H9 (cell line): ENCODE measurements at regions not wholly inside any gene's neighbourhood (a gene's known extent, or its start where the extent isn't known, plus 50 kb on each side); places are given as distances from the start of the nearest gene placed in this dataset.

Experiments
- DNase-seq: peaks from one replicate; pipeline ENCODE4 v3.0.0-alpha.2; 2017
- H2AFZ ChIP-seq: one replicate; pipeline ENCODE4 v1.6.1; 2013; ENCODE audit warnings: mild to moderate bottlenecking, low read length, control low read depth, moderate library complexity
- H2AK5ac ChIP-seq: 2 replicates; pipeline ENCODE4 v1.6.1; 2013; ENCODE audit warnings: low read length, control low read depth, mixed read lengths; ENCODE audit not compliant: insufficient read length
- H2BK120ac ChIP-seq: one replicate; pipeline ENCODE4 v1.6.1; 2013; ENCODE audit warnings: low read depth, mild to moderate bottlenecking, low read length, control low read depth, inconsistent platforms; ENCODE audit not compliant: poor library complexity, severe bottlenecking
- H2BK12ac ChIP-seq: 2 replicates; pipeline ENCODE4 v1.6.1; 2013; ENCODE audit warnings: low read length, control low read depth, mixed read lengths, low read depth; ENCODE audit not compliant: insufficient read length
- H2BK15ac ChIP-seq: 2 replicates; pipeline ENCODE4 v1.6.1; 2013; ENCODE audit warnings: low read depth, low read length, control low read depth
- H2BK20ac ChIP-seq: one replicate; pipeline ENCODE4 v1.6.1; 2013; ENCODE audit warnings: low read depth, mild to moderate bottlenecking, low read length, control low read depth, inconsistent platforms; ENCODE audit not compliant: poor library complexity, severe bottlenecking
- H2BK5ac ChIP-seq: 2 replicates; pipeline ENCODE4 v1.6.1; 2013; ENCODE audit warnings: low read length, control low read depth, mixed read lengths; ENCODE audit not compliant: insufficient read length
- H3K14ac ChIP-seq: 2 replicates; pipeline ENCODE4 v1.6.1; 2013; ENCODE audit warnings: low read length, control low read depth; ENCODE audit not compliant: insufficient read depth
- H3K18ac ChIP-seq: 2 replicates; pipeline ENCODE4 v1.6.1; 2013; ENCODE audit warnings: low read depth, mild to moderate bottlenecking, mixed read lengths, low read length, control low read depth; ENCODE audit not compliant: insufficient read length
- H3K23ac ChIP-seq: 2 replicates; pipeline ENCODE4 v1.6.1; 2013; ENCODE audit warnings: low read length, control low read depth, mixed read lengths, low read depth; ENCODE audit not compliant: insufficient read length
- H3K23me2 ChIP-seq: 2 replicates; pipeline ENCODE4 v1.6.1; 2013; ENCODE audit warnings: low read depth, mild to moderate bottlenecking, mixed read lengths, low read length, control low read depth; ENCODE audit not compliant: insufficient read length, poor library complexity, severe bottlenecking
- H3K27ac ChIP-seq: 2 replicates; pipeline ENCODE4 v1.5.1; 2013; ENCODE audit warnings: low read length, control low read depth, mixed read lengths, low read depth; ENCODE audit not compliant: insufficient read length
- H3K27me3 ChIP-seq: 2 replicates; pipeline ENCODE4 v1.6.1; 2013; ENCODE audit warnings: low read length, control low read depth, inconsistent platforms; ENCODE audit not compliant: insufficient read depth
- H3K4ac ChIP-seq: 2 replicates; pipeline ENCODE4 v1.6.1; 2013; ENCODE audit warnings: low read depth, mild to moderate bottlenecking, control low read depth, inconsistent platforms, low read length, moderate library complexity
- H3K4me1 ChIP-seq: 2 replicates; pipeline ENCODE4 v1.6.1; 2013; ENCODE audit warnings: low read length, control low read depth, inconsistent platforms; ENCODE audit not compliant: insufficient read depth
- H3K4me2 ChIP-seq: 2 replicates; pipeline ENCODE4 v1.6.1; 2013; ENCODE audit warnings: low read length, control low read depth, mixed read lengths; ENCODE audit not compliant: insufficient read length, insufficient read depth
- H3K56ac ChIP-seq: 2 replicates; pipeline ENCODE4 v1.6.1; 2013; ENCODE audit warnings: low read depth, mild to moderate bottlenecking, mixed read lengths, low read length, control low read depth; ENCODE audit not compliant: insufficient read length
- H3K79me1 ChIP-seq: 2 replicates; pipeline ENCODE4 v1.6.1; 2013; ENCODE audit warnings: low read depth, mild to moderate bottlenecking, moderate library complexity, low read length, control low read depth, inconsistent platforms; ENCODE audit not compliant: insufficient read depth, poor library complexity, severe bottlenecking
- H3K79me2 ChIP-seq: 2 replicates; pipeline ENCODE4 v1.6.1; 2013; ENCODE audit warnings: low read length, control low read depth, inconsistent platforms; ENCODE audit not compliant: insufficient read depth
- H3K9ac ChIP-seq: 2 replicates; pipeline ENCODE4 v1.6.1; 2013; ENCODE audit warnings: low read length, control low read depth, mixed read lengths; ENCODE audit not compliant: insufficient read length; ENCODE audit errors: extremely low read depth
- H3K9me3 ChIP-seq: one replicate; pipeline ENCODE4 v1.6.1; 2013; ENCODE audit warnings: low read depth, low read length, inconsistent platforms; ENCODE audit not compliant: control insufficient read depth
- H3T11ph ChIP-seq: one replicate; pipeline ENCODE4 v1.6.1; 2013; ENCODE audit warnings: mild to moderate bottlenecking, low read length, control low read depth, inconsistent platforms
- H4K20me1 ChIP-seq: one replicate; pipeline ENCODE4 v1.6.1; 2013; ENCODE audit not compliant: control insufficient read depth, insufficient read length, insufficient read depth
- H4K5ac ChIP-seq: 2 replicates; pipeline ENCODE4 v1.6.1; 2013; ENCODE audit warnings: low read depth, mild to moderate bottlenecking, mixed read lengths, low read length, control low read depth; ENCODE audit not compliant: insufficient read length
- H4K8ac ChIP-seq: replicated peaks from 2 replicates; pipeline ENCODE4 v1.6.1; 2013; ENCODE audit warnings: low read length, control low read depth, mixed read lengths, low read depth; ENCODE audit not compliant: insufficient read length
- H4K91ac ChIP-seq: 2 replicates; pipeline ENCODE4 v1.6.1; 2013; ENCODE audit warnings: low read depth, mild to moderate bottlenecking, moderate library complexity, mixed read lengths, low read length, control low read depth; ENCODE audit not compliant: insufficient read length
- H3K27ac Mint-ChIP-seq, 3 experiments: 2 replicates in 2 of 3; 3 replicates in 1 of 3; pipeline ENCODE4 v1.8.0; 2020 to 2021; ENCODE audit warnings: mixed read lengths in 3 of 3, mild to moderate bottlenecking in 1 of 3, moderate library complexity in 1 of 3
- H3K27me3 Mint-ChIP-seq: 2 replicates; pipeline ENCODE4 v1.8.0; 2021; ENCODE audit warnings: low read depth, mild to moderate bottlenecking, moderate library complexity, mixed read lengths
- H3K36me3 Mint-ChIP-seq, 3 experiments: 2 replicates in 2 of 3; 3 replicates in 1 of 3; pipeline ENCODE4 v1.8.0; 2020 to 2021; ENCODE audit warnings: low read depth in 3 of 3, mixed read lengths in 3 of 3; ENCODE audit not compliant: insufficient read depth in 1 of 3
- H3K4me1 Mint-ChIP-seq, 2 experiments: 2 replicates each; pipeline ENCODE4 v1.8.0; 2020; ENCODE audit warnings: mixed read lengths in 2 of 2
- H3K4me3 Mint-ChIP-seq, 2 experiments: 2 replicates in 1 of 2; 3 replicates in 1 of 2; pipeline ENCODE4 v1.8.0; 2020 to 2021; ENCODE audit warnings: mild to moderate bottlenecking in 2 of 2, mixed read lengths in 2 of 2, moderate library complexity in 1 of 2
- H3K9me3 Mint-ChIP-seq, 2 experiments: 2 replicates in 1 of 2; 3 replicates in 1 of 2; pipeline ENCODE4 v1.8.0; 2020; ENCODE audit warnings: mild to moderate bottlenecking in 2 of 2, mixed read lengths in 2 of 2, moderate library complexity in 1 of 2
- CTCF ChIP-seq: fragments of 200-600 bp; sonication (generic); conservative IDR thresholded peaks from 3 replicates; pipeline ENCODE4 v1.8.0; 2021; ENCODE audit warnings: antibody characterized with exemption, mild to moderate bottlenecking
- WGBS: extraction: QIAGEN DNeasy Blood & Tissue Kit; methylation state at CpG from one replicate; pipeline ENCODE4 v1.1.7; 2013; ENCODE audit warnings: missing lambda C conversion rate, low lambda C conversion rate, mixed read lengths; ENCODE audit not compliant: insufficient read length; ENCODE audit errors: extremely low coverage; 5-methylcytosine and 5-hydroxymethylcytosine counted together

- no peaks in the 10 kb centered on the region for H3K27me3 ChIP-seq
- Mint-ChIP-seq H3K27me3 (no peaks in the 10 kb centered on the region), H3K36me3 (no peaks in the 10 kb centered on the region), H3K4me3 (no peak overlapping the region), H3K4me1 (no peaks in the 10 kb centered on the region), H3K9me3 (peaks cover 2% of the 10 kb centered on the region in 2 experiments; a peak in 3 of 5 replicates), H3K27ac (no peak overlapping the region)
- no peak overlapping the region for H3K9ac ChIP-seq
- H3K79me1 ChIP-seq: no peaks in the 10 kb centered on the region
- no peak overlapping the region for H2BK120ac ChIP-seq
- no peak overlapping the region for H4K5ac ChIP-seq
- H2BK15ac ChIP-seq: no peak overlapping the region
- DNase-seq: no peak
- no peak overlapping the region for H3K18ac ChIP-seq
- no peak overlapping the region for H2BK20ac ChIP-seq
- no peak overlapping the region for H3K4me2 ChIP-seq
- H3K9me3 ChIP-seq: no peaks in the 10 kb centered on the region
- H3K4ac ChIP-seq: no peak overlapping the region
- no peak overlapping the region for H2AK5ac ChIP-seq
- H2AFZ ChIP-seq: no peak overlapping the region
- no peaks in the 10 kb centered on the region for H3K79me2 ChIP-seq
- no CpG with 5 or more reads among the region's 2 CpGs for WGBS
- TF ChIP-seq CTCF: no peak
- H3K23ac ChIP-seq: no peak overlapping the region
- H4K20me1 ChIP-seq: no peaks in the 10 kb centered on the region
- H3K56ac ChIP-seq: no peak overlapping the region
- H3T11ph ChIP-seq: no peak overlapping the region
- no peak overlapping the region for H3K14ac ChIP-seq
- no peak overlapping the region for H2BK5ac ChIP-seq
- no peaks in the 10 kb centered on the region for H3K23me2 ChIP-seq
- no peak overlapping the region for H4K91ac ChIP-seq
- no peak overlapping the region for H4K8ac ChIP-seq
- H3K4me1 ChIP-seq: no peaks in the 10 kb centered on the region
- no peak overlapping the region for H3K27ac ChIP-seq
- H2BK12ac ChIP-seq: no peak overlapping the region
These were observed 148.6 kb downstream of the IMPG2 start for GRCh38 chr3:101171681-101172191.
